Upper lobe of right lung (tissue), 1 donor: ENCODE measurements at regions not wholly inside any gene's neighbourhood (a gene's known extent, or its start where the extent isn't known, plus 50 kb on each side); places are given as distances from the start of the nearest gene placed in this dataset.

Experiments
- ATAC-seq: fragments of 200-7000 bp; cut with Tn5 transposase; one replicate; pipeline ENCODE4 v1.9.1; 2020; ENCODE audit warnings: mild to moderate bottlenecking, moderate library complexity
- DNase-seq: peaks from one replicate; pipeline ENCODE4 v3.0.0-alpha.2; 2020
- H3K27ac ChIP-seq: fragments of 200-600 bp; one replicate; pipeline ENCODE4 v1.8.0; 2022
- H3K27me3 ChIP-seq: fragments of 200-600 bp; one replicate; pipeline ENCODE4 v1.8.0; 2022; ENCODE audit warnings: mild to moderate bottlenecking
- H3K36me3 ChIP-seq: fragments of 200-600 bp; one replicate; pipeline ENCODE4 v1.8.0; 2022
- H3K4me1 ChIP-seq: fragments of 200-600 bp; one replicate; pipeline ENCODE4 v1.8.0; 2022
- H3K4me3 ChIP-seq: fragments of 200-600 bp; one replicate; pipeline ENCODE4 v1.8.0; 2022; ENCODE audit warnings: mild to moderate bottlenecking
- H3K9me3 ChIP-seq: fragments of 200-600 bp; one replicate; pipeline ENCODE4 v1.8.0; 2022
- intact Hi-C: fragments of 100-400 bp; cut with DNase I; formaldehyde crosslinking; loops from one replicate; pipeline ENCODE4 v1.11.0; 2022
- TF ChIP-seq, protein P1 (sequence below): fragments of 200-600 bp; IDR thresholded peaks from one replicate; pipeline ENCODE4 v1.8.0; 2022; ENCODE audit warnings: antibody characterized with exemption
- donor health status: DM: no; HTN: yes; CAD: no; lungs with severe emphysema.

DNA sequence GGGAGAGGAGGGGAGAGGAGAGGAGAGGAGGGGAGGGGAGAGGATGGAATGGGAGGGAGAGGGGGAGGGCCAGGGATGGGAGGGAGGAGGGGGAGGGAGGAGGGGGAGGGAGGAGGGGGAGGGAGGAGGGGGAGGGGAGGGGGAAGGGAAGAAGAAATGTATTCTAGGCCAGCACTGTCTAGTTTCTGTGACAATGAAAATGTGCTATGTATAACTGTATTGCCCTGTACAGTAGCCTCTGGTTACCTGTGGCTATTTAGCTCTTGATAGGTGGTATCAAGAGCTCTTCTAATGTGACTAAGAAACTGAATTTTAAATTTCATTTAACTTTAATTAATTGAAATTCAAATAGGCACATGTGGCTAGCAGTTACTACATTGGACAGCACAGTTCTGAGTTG lies 143.1 kb downstream of the BTC start:
- DNase-seq, result no peak
- TF ChIP-seq, protein P1, sequence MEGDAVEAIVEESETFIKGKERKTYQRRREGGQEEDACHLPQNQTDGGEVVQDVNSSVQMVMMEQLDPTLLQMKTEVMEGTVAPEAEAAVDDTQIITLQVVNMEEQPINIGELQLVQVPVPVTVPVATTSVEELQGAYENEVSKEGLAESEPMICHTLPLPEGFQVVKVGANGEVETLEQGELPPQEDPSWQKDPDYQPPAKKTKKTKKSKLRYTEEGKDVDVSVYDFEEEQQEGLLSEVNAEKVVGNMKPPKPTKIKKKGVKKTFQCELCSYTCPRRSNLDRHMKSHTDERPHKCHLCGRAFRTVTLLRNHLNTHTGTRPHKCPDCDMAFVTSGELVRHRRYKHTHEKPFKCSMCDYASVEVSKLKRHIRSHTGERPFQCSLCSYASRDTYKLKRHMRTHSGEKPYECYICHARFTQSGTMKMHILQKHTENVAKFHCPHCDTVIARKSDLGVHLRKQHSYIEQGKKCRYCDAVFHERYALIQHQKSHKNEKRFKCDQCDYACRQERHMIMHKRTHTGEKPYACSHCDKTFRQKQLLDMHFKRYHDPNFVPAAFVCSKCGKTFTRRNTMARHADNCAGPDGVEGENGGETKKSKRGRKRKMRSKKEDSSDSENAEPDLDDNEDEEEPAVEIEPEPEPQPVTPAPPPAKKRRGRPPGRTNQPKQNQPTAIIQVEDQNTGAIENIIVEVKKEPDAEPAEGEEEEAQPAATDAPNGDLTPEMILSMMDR, result no peak
- intact Hi-C loops, result no loop called here
- H3K27ac ChIP-seq, result no peak overlapping the region
- H3K4me3 ChIP-seq, result no peak overlapping the region
- H3K27me3 ChIP-seq, result no peaks in the 10 kb centered on the region
- no peaks in the 10 kb centered on the region for H3K4me1 ChIP-seq
- no peaks in the 10 kb centered on the region for H3K9me3 ChIP-seq
- H3K36me3 ChIP-seq, result no peaks in the 10 kb centered on the region
- ATAC-seq, result no peak

DNA sequence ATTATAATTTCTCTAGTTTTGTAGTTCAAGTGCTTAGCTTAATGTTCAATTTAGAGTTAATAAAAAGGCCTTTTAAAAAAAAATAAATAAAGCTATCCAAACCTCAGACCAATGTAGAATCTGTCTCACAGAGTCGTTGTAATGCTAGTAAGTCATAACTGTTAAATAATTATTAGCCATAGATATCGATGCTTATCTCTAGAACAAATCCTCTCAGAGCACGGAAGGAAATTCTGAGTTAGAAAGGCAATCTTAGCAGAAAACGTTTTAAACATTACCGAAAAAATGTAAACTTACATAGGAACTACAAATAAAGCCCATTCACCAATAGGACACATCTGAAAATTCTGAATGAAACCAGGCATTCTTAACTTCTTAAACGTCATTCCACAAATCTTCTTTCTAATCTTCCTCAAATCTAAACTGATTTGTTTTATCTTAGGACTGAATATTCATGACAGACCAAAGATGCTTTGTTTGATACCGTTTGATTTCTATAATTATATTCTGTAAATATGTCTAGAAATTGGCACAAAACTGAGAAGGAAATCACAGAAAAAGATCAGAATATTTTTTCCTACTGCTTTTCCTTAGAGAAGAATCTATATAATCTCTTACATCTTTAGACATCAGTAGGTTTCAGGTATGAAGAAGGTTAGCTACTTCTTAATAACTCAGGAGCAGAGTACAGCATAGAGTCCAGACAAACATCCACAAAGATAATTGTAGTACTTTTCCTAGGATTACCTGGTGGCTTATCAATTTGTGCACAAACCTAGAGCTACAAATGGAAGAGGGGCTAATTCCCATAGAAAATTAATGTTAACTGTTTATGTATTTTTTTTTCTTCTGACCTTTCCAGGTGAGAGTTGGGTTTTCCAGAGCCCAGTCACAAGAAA lies 140.7 kb downstream of the BTC start:
- intact Hi-C loops, result no loop called here
- no peaks in the 10 kb centered on the region for H3K4me1 ChIP-seq
- no peak for ATAC-seq
- H3K36me3 ChIP-seq, result no peaks in the 10 kb centered on the region
- no peaks in the 10 kb centered on the region for H3K27me3 ChIP-seq
- TF ChIP-seq, protein P1, result no peak
- no peak overlapping the region for H3K27ac ChIP-seq
- DNase-seq, result no peak
- no peak overlapping the region for H3K4me3 ChIP-seq
- no peaks in the 10 kb centered on the region for H3K9me3 ChIP-seq

DNA sequence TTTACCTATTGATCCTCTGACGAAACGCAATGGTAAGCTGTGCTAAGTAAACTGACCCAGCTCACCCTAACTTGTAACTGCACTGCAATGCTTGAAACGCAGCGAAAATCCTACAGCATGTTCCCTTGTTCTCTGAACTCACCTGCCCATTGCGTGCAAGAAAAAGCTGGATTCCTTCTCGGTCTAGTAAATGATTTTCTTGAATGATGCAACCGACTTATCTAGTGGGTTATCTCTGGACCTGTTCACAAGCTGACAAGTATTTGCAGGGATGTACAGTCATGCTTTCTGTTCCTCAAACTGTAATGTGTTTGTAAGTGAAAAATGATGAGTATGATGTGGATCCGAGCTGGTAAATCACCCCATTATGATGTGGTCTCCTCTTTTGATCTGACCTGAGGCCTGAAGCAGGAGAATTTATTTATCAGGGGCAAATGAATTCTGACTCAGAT lies 140.1 kb downstream of the BTC start:
- no peaks in the 10 kb centered on the region for H3K27me3 ChIP-seq
- DNase-seq, result no peak
- H3K27ac ChIP-seq, result no peak overlapping the region
- no peak for ATAC-seq
- intact Hi-C loops, result no loop called here
- no peaks in the 10 kb centered on the region for H3K4me1 ChIP-seq
- no peaks in the 10 kb centered on the region for H3K9me3 ChIP-seq
- no peaks in the 10 kb centered on the region for H3K36me3 ChIP-seq
- H3K4me3 ChIP-seq, result no peak overlapping the region
- TF ChIP-seq, protein P1, result no peak

DNA sequence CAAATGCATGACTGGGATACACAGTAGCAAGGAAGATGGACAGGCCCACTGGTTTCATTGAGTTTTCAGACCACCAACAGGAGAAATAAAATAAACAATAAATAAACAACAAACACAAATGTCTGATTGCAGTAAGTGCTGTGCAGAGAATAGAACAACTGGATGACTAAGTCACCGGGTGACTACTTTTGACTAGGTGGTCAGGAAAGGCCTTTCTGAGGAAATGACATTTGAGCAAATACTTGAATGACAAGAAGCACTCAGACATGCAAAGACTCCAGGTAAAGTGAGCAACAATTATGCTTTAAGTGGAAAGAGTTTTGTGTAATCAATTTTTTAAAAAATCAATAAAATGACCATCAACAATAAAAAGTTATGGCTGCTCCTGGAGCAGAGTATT lies 137.7 kb downstream of the BTC start:
- Histone ChIP-seq H3K27ac (no peak overlapping the region), H3K4me1 (no peaks in the 10 kb centered on the region), H3K36me3 (no peaks in the 10 kb centered on the region), H3K27me3 (no peaks in the 10 kb centered on the region), H3K9me3 (no peaks in the 10 kb centered on the region), H3K4me3 (no peak overlapping the region)
- ATAC-seq (no peak), DNase-seq (no peak)
- TF ChIP-seq, protein P1, result no peak
- intact Hi-C loops, result no loop called here

DNA sequence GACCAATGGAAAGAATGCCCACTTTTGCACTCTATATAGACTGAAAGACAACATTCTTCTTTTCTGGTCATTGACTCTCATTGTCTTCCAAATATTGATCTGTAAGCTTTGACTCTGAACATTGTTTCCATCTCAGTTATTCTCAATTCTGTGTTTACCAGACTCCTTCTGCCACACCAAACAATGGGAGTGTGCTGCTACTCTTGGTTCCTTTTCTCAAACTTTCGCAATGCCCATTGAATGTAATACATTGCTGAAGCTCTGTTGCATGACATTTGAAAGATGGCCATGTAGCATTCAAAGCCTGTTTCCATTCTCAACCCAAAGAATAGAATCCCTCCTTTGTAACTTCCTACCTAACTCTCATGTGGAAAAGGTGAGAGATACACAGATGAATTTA lies 136.2 kb downstream of the BTC start:
- no peaks in the 10 kb centered on the region for H3K4me1 ChIP-seq
- no peaks in the 10 kb centered on the region for H3K9me3 ChIP-seq
- no peaks in the 10 kb centered on the region for H3K36me3 ChIP-seq
- ATAC-seq (peak; percentile 43), DNase-seq (no peak)
- H3K27ac ChIP-seq, result no peak overlapping the region
- H3K27me3 ChIP-seq, result no peaks in the 10 kb centered on the region
- intact Hi-C loops, result no loop called here
- H3K4me3 ChIP-seq, result no peak overlapping the region
- TF ChIP-seq, protein P1, result no peak
